CD4-positive, alpha-beta T cell (primary cell): ENCODE measurements at regions not wholly inside any gene's neighbourhood (a gene's known extent, or its start where the extent isn't known, plus 50 kb on each side); places are given as distances from the start of the nearest gene placed in this dataset.

Experiments
- ATAC-seq: fragments of 200-7000 bp; cut with Tn5 transposase; one replicate; pipeline ENCODE4 v1.10.0; 2022; ENCODE audit warnings: mild to moderate bottlenecking; ENCODE audit not compliant: poor library complexity
- CTCF ChIA-PET: fragments of 350-600 bp; sonication (Branson Sonifier 250); formaldehyde crosslinking; loops from one replicate; lab custom pipeline; 2021; ENCODE audit warnings: antibody characterized with exemption, inconsistent platforms; lab: Charles Lee
- POLR2A ChIA-PET: fragments of 350-600 bp; sonication (Branson Sonifier 250); formaldehyde crosslinking; loops from one replicate; lab custom pipeline; 2021; ENCODE audit warnings: antibody characterized with exemption, inconsistent platforms; lab: Charles Lee
- DNase-seq, 14 experiments: peaks; one replicate each; pipeline ENCODE4 v3.0.0-alpha.2; 2013 to 2020; ENCODE audit warnings: mixed read lengths in 2 of 14
- H3K27ac ChIP-seq, 2 donors: one replicate each; pipeline versions ENCODE4 v1.5.1 to v1.7.0; 2013; ENCODE audit warnings: low read length in 2 of 2, low read depth in 1 of 2, mild to moderate bottlenecking in 1 of 2
- H3K27me3 ChIP-seq, 2 experiments: 1 replicate in 1 of 2; 2 replicates in 1 of 2; pipeline versions ENCODE4 v1.6.1 to v1.7.0; 2013; ENCODE audit warnings: low read length in 2 of 2, control low read depth in 1 of 2, mild to moderate bottlenecking in 1 of 2, moderate library complexity in 1 of 2; ENCODE audit not compliant: insufficient read depth in 2 of 2, control insufficient read depth in 1 of 2
- H3K36me3 ChIP-seq: one replicate; pipeline ENCODE4 v1.6.1; 2013; ENCODE audit warnings: low read length, control low read depth; ENCODE audit not compliant: insufficient read depth
- H3K4me1 ChIP-seq: one replicate; pipeline ENCODE4 v1.6.1; 2013; ENCODE audit warnings: low read length, control low read depth; ENCODE audit not compliant: insufficient read depth
- H3K4me3 ChIP-seq: one replicate; pipeline ENCODE4 v1.5.1; 2013; ENCODE audit warnings: mild to moderate bottlenecking, low read length, moderate library complexity
- H3K9me3 ChIP-seq, 2 experiments: 1 replicate in 1 of 2; 2 replicates in 1 of 2; pipeline versions ENCODE4 v1.6.1 to v1.7.0; 2013; ENCODE audit warnings: low read length in 2 of 2, mild to moderate bottlenecking in 2 of 2, control low read depth in 1 of 2, moderate library complexity in 1 of 2; ENCODE audit not compliant: control insufficient read depth in 1 of 2, insufficient read depth in 1 of 2
- H3K27ac Mint-ChIP-seq: one replicate; pipeline ENCODE4 v1.8.0; 2020; ENCODE audit warnings: mixed read lengths
- H3K27me3 Mint-ChIP-seq: one replicate; pipeline ENCODE4 v1.8.0; 2021; ENCODE audit warnings: mixed read lengths
- H3K36me3 Mint-ChIP-seq: one replicate; pipeline ENCODE4 v1.8.0; 2021; ENCODE audit warnings: low read depth, mixed read lengths
- H3K4me1 Mint-ChIP-seq: one replicate; pipeline ENCODE4 v1.8.0; 2021; ENCODE audit warnings: low read depth, mixed read lengths
- H3K4me3 Mint-ChIP-seq: one replicate; pipeline ENCODE4 v1.8.0; 2020; ENCODE audit warnings: mild to moderate bottlenecking, mixed read lengths
- H3K9me3 Mint-ChIP-seq: one replicate; pipeline ENCODE4 v1.8.0; 2020; ENCODE audit warnings: mixed read lengths
- CTCF ChIP-seq: fragments of 200-600 bp; IDR thresholded peaks from one replicate; pipeline ENCODE4 v1.8.0; 2022; ENCODE audit warnings: antibody characterized with exemption, mild to moderate bottlenecking
- intact Hi-C, 2 experiments: fragments of 100-400 bp; cut with DNase I in 1 of 2; cut with micrococcal nuclease in 1 of 2; formaldehyde crosslinking; loops; one replicate each; pipeline versions ENCODE4 v1.15.1 to v1.9.0; 2023 to 2025; cut with DNase I, micrococcal nuclease

- TF ChIP-seq CTCF, result no peak
- Mint-ChIP-seq H3K4me3 (no peak overlapping the region), H3K4me1 (no peaks in the 10 kb centered on the region), H3K36me3 (no peaks in the 10 kb centered on the region), H3K27me3 (peaks cover 5% of the 10 kb centered on the region), H3K27ac (no peak overlapping the region), H3K9me3 (peaks cover 7% of the 10 kb centered on the region)
- H3K9me3 ChIP-seq, result peaks cover 0 to 7% of the 10 kb centered on the region in 2 experiments
- ATAC-seq (no peak), DNase-seq (no peak)
- no peaks in the 10 kb centered on the region for H3K36me3 ChIP-seq
- no peak overlapping the region for H3K4me3 ChIP-seq
- ChIA-PET POLR2A (no interaction called here), CTCF (no interaction called here)
- intact Hi-C loops, result no loop called here
- no peaks in the 10 kb centered on the region for H3K27me3 ChIP-seq
- no peaks in the 10 kb centered on the region for H3K4me1 ChIP-seq
- H3K27ac ChIP-seq, result no peak overlapping the region
These were observed 238.6 kb downstream of the FOXD2 start for GRCh38 chr1:47676311-47677054.

- no peak for TF ChIP-seq CTCF
- DNase-seq, result no peak
- Mint-ChIP-seq H3K27ac (no peak overlapping the region), H3K9me3 (peaks cover 7% of the 10 kb centered on the region), H3K36me3 (no peaks in the 10 kb centered on the region), H3K27me3 (peaks cover 9% of the 10 kb centered on the region), H3K4me1 (no peaks in the 10 kb centered on the region), H3K4me3 (no peak overlapping the region)
- Histone ChIP-seq H3K4me3 (no peak overlapping the region), H3K36me3 (no peaks in the 10 kb centered on the region), H3K9me3 (peaks cover 0 to 4% of the 10 kb centered on the region in 2 experiments), H3K27ac (no peak overlapping the region), H3K4me1 (no peaks in the 10 kb centered on the region), H3K27me3 (no peaks in the 10 kb centered on the region)
- no peak for ATAC-seq
- ChIA-PET POLR2A (no interaction called here), CTCF (no interaction called here)
- intact Hi-C loops, result no loop called here
These were observed 239.5 kb downstream of the FOXD2 start for GRCh38 chr1:47677241-47677940.

- no peak for TF ChIP-seq CTCF
- H3K4me1 ChIP-seq, result no peaks in the 10 kb centered on the region
- CTCF ChIA-PET, result no interaction called here
- intact Hi-C loops, result no loop called here
- peaks cover 3% of the 10 kb centered on the region for H3K9me3 Mint-ChIP-seq
- no peaks in the 10 kb centered on the region for H3K4me1 Mint-ChIP-seq
- H3K27ac ChIP-seq, result no peak overlapping the region
- no peaks in the 10 kb centered on the region for H3K9me3 ChIP-seq
- H3K36me3 Mint-ChIP-seq, result no peaks in the 10 kb centered on the region
- POLR2A ChIA-PET, result no interaction called here
- ATAC-seq (no peak), DNase-seq (no peak)
- H3K36me3 ChIP-seq, result no peaks in the 10 kb centered on the region
- H3K4me3 Mint-ChIP-seq, result no peak overlapping the region
- H3K27me3 ChIP-seq, result no peaks in the 10 kb centered on the region
- no peak overlapping the region for H3K4me3 ChIP-seq
- no peak overlapping the region for H3K27ac Mint-ChIP-seq
- peaks cover 10% of the 10 kb centered on the region for H3K27me3 Mint-ChIP-seq
These were observed 240.7 kb downstream of the FOXD2 start for GRCh38 chr1:47678464-47678980.
